HT1080 (cell line): ENCODE measurements at regions not wholly inside any gene's neighbourhood (a gene's known extent, or its start where the extent isn't known, plus 50 kb on each side); places are given as distances from the start of the nearest gene placed in this dataset.

Experiments
- DNase-seq: peaks from one replicate; pipeline ENCODE4 v3.0.0-alpha.2; 2015; ENCODE audit warnings: low read depth

GRCh38 chr9:13556656-13557055, 277.2 kb upstream of the MPDZ start:
- DNase-seq = no peak

- no peak for DNase-seq
Observed at GRCh38 chr9:13555989-13556500, 276.6 kb upstream of the MPDZ start.

DNA sequence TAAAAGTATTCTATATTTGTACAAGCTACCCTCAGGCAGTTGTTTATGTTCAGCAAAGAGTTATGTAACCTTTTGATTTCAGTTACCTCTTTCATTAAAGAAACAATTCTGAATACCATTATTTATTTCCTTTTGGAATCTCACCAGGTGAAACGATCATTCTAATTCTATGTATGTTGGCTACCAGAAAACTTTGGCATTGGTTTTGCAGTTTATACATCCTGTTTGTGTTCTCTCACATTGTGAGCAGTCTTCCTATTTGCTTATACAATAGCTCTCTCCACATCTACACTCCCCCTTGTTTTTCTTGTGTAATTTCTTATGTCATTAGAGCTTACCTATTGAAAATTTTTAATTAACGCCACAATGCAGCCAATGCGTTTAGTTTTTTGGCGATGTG, 276.0 kb upstream of the MPDZ start:
- no peak for DNase-seq

- DNase-seq = no peak
Observed at GRCh38 chr9:13554626-13555025, 275.1 kb upstream of the MPDZ start.

- no peak for DNase-seq
Observed at GRCh38 chr9:13552606-13553215, 273.2 kb upstream of the MPDZ start.

DNA sequence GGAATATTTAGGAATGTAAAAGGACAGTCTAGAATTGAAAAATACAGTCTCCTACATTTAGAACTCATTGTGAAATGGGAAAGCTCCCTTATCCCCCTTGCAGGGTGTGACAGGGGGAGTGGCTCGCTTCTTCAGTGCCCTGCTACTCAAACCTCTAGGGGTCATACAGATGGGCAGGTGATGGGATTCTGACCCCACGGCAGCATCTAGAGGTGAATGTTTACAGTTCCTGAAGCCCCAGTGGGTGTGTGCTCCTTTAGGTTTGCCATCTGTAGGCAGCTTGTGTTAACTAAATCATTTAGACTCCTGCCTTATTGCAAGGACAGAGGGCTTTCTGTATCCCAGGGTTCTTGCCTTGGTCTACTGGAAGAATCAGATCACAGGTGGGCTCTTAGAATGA, 271.0 kb upstream of the MPDZ start:
- no peak for DNase-seq

DNA sequence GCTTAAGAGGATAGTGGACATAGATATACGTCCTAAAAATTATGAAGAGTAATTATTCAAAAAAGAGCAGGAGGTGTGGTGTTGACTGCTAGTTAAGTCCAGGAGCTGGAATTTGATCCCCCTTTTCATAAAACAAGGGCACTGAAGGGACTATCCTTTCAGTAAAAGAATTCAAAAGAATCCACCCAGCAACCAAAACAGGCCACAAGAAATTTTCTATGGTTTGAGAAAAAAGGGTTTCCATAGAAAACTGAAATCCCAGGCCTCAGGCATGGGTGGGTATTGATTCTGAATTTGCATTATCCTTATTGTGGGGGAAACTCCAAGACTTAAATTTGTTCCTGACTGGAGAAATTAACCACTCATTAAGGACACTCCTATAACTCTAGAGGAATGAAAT, 269.0 kb upstream of the MPDZ start:
- DNase-seq = no peak

GRCh38 chr9:13535141-13535540, 255.6 kb upstream of the MPDZ start:
- DNase-seq = no peak

DNA sequence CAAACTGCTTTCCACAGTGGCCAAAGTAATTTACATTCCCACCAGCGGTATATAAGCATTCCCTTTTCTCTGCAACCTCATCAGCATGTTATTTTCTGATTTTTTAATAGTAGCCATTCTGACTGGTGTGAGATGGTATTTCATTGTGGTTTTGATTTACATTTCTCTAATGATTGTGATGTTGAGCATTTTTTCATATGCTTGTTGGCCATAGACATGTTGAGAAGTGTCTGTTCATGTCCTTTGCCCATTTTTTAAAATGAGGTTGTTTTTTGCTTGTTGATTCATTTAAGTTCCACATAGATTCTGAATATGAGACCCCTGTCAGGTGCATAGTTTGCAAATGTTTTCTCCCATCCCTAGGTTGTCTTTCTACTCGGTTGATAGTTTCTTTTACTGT, 254.5 kb upstream of the MPDZ start:
- DNase-seq = no peak

DNA sequence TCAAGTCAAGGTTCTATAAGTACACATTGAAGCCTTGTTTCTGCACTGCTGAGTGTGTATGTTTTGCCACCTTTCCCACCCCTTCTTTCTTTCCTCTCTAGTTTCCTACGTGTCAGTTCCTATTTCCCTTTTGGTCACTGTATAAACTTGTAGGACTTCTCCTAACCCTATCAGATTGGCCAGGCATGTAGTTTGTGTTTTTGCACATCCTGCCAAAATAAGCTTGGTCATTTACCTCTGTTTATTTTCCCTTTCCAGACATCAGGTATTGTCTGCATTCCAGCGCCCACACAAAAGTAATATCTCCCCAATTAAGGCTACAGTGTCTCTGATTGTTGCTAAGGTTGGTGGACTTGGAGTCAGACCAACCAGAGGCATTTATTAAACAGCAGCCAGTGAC, 252.9 kb upstream of the MPDZ start:
- DNase-seq = no peak

DNA sequence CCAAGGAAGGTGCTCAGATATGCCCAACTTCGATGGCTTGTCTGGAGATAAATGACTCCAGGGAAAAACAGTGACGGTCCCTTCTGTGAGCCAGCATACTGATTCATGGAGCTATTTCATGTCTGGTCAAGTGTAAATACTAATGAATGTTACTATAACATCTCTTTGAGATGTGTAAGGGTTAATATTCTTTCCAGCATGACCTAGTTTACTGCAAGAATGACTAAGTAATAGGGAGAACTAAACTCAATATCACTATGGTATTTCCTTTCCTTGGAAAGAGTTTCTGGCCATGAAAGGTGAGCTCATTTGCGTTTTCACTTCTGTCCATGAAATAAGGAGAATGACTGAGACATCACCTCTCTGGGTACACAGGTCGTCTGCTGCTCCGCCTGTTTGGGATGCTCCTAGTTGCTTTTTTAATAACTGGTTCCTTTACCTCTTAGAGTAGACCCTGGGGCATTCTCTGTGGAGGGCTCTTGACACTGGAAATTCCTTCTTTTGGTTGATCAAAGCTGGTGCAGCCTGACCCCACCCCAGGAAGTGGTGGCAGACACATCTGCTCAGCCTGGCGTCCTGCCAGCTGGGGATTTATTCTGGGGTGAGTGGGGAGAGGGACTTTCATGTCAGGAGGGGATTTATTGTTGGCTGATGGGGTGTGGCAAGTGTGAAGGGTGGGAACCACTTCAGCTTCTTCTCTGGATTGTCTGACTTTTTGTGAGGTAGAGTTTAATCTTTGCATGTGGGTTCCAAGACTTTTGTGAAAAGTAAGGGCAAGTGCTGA, 250.0 kb upstream of the MPDZ start:
- peak; percentile 21 for DNase-seq

GRCh38 chr9:13524245-13524644, 244.8 kb upstream of the MPDZ start:
- DNase-seq = peak; percentile 20

GRCh38 chr9:13520069-13520468, 240.6 kb upstream of the MPDZ start:
- no peak for DNase-seq

- DNase-seq = no peak
Observed at GRCh38 chr9:13513716-13514444, 234.4 kb upstream of the MPDZ start.

DNA sequence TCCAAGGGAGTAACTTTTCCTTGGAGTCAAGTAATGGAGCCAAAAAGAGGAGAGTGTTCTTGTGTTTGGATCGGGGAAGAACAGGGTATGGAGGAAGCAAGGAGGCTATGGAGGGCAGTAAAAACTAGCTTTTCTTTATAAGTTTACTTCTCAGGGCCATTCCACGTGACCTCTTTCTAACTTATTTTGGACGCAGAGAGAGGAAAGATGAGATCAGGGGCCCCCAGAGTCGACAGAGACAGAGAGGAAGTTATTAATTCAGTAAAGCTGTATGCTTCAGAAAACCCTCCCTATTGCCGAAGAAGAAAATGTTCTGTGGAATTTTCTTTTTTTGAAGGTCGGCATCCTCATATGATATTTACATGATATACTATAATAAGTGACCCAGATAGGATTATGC, 233.8 kb upstream of the MPDZ start:
- no peak for DNase-seq

- no peak for DNase-seq
Observed at GRCh38 chr9:13508681-13509080, 229.2 kb upstream of the MPDZ start.

GRCh38 chr9:13508086-13508485, 228.6 kb upstream of the MPDZ start:
- no peak for DNase-seq

DNA sequence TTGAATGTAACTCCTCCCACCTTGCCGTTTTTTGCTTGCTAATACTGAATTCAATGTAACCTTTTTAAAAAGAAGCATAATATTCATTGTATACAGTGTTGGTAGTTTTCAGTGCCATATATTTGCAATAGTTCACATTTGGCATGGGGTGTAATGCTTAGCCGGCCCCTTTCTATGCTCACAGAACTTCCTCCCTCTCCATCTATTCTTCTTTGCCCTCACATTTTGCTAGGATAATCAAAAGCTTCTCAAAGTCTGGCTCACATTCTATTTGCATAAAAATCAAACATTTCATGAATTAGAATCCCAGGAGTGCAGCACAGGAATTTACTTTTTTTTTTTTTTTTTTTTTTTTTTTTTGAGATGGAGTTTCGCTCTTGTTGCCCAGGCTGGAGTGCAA, 226.3 kb upstream of the MPDZ start:
- DNase-seq = no peak

DNA sequence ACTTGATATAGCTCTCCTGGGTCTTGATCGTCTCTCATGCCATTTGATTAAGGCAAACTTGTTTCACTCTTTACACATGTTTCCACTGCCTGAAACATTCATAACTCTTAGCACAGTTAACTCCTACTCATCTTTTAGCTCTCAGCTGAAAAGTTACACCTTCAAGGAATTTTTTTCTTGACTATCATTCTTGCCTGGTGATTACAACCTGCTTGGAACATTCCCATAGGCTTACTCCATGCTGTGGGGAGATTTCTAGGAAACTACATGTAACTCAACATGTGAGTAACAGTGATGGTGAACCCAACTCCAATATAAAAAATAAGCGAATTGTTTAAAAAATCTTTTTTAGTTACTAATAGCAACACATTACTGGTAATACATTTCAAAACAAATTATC, 224.1 kb upstream of the MPDZ start:
- DNase-seq = no peak

- no peak for DNase-seq
Observed at GRCh38 chr9:13502484-13502883, 223.0 kb upstream of the MPDZ start.

DNA sequence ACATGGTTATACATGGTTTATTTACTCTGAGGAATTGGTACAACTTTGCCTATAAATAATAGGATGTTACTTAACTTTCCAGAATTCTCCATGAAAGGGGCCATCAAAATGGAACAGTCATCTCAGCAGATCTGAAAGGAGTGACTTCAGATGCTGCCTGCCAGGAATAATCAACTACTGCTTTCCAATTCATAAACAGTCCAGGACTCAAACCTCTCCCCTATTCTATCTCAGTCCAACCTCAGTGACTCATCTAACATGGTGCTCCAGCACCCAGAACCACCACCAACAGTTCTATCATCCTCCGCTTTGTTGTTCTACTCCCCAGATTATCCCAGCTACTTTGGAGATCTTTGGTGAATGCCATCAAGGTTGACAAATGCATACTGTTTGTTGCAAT, 221.5 kb upstream of the MPDZ start:
- no peak for DNase-seq

DNA sequence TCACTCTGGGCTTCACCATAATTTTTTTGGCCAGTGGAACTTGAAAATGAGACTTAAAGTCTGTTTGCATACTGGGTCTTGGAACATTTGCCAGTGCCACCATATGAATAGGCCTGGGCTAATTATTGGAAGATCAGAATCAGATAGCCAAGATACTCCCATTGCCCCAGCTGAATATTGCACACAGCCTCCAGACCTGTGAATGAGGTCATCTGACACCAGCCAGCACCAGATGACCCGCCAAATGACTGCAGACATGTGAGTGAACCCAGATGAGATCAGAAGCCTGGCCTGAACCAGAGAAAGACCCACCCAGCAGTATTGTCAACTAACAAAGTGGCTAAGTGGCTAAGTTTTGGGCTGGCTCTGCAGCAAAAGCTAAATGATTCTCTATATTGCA, 220.5 kb upstream of the MPDZ start:
- DNase-seq = no peak
